GM19328 (cell line): ENCODE measurements at regions not wholly inside any gene's neighbourhood (a gene's known extent, or its start where the extent isn't known, plus 50 kb on each side); places are given as distances from the start of the nearest gene placed in this dataset.

ENCODE experiments used
- ATAC-seq: cut with Tn5 transposase; IDR thresholded peaks from one replicate; pipeline ENCODE4 v1.9.1; 2021; ENCODE audit warnings: mild to moderate bottlenecking, moderate library complexity; ENCODE audit not compliant: unreplicated experiment

- ATAC-seq = no peak
Measured at GRCh38 chr3:152051501-152052404, 178.3 kb downstream of the SUCNR1 start.

DNA sequence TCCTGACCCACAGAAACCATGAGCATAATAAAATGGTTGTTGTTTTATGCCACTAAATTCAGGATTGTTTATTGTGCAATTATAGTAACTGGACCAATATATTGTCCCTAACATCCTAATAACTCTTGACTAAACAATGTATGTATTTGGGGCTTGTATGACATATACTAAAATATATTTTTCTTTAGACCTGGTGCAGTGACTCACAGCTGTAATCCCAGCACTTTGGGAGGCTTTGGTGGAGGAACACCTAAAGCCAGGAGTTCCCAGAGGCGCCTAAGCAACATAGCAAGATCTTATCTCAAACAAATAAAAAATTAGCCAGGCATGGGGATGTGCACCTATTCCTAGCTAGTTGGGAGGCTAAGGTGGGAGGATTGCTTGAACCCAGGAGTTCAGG lies 180.4 kb downstream of the SUCNR1 start:
- no peak for ATAC-seq

DNA sequence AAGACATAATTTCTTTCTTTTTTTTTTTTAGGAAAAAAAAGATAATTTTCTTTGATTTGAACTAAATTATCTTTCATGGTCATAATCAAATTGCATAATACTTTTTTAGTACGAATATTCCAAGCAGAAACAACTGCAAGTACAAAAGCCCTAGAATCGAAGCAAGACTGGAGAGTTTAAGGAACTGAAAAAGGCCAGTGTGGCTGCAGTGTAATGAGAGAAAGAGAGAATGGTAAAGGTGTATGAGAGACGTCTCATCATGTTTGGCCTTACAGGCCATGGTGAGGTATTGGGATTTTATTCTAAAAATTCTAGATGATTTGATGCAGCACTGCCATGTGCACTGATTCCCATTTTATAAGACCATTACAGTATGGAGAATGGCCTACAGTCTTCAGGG lies 180.9 kb downstream of the SUCNR1 start:
- ATAC-seq = no peak

GRCh38 chr3:152056073-152056472 lies 182.6 kb downstream of the SUCNR1 start:
- no peak for ATAC-seq

DNA sequence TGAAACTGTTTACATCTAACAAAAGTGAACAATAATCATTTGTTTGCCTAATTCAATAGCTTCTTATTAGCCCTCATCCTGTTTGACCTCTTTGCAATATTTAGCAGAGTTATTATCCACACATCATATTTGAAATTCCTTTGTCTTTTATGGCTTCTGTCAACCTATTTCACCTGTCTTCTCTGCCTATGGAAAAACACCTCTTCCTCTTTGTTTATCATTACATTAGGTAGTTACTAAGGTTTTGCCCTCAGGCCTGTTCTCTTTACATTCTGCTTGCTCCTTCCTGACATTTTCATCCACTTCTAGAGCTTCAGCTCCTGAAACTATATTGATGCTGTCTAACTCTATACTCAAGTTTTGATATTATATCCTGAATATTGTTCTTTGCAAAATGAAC lies 183.0 kb downstream of the SUCNR1 start:
- ATAC-seq = no peak

DNA sequence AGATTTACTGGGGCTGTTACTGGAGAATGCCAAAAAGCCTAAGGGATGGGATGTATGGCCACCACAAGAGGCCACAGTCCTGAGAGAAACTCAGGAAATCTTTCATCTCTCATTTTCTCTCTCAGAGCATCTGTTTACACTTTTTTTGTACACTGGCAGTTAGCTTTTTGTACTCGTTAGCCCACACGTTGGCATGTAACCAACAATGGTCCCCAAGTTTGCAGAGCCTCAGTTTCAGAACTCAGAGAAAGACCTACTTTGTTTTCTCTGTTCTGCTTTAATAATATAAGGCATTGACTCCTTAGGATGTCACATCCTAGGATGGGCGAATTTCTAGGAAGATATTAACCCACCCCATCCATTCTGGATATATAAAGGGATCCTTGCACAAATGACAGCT lies 183.5 kb downstream of the SUCNR1 start:
- ATAC-seq = no peak

- no peak for ATAC-seq
Measured at GRCh38 chr3:152058856-152059255, 185.4 kb downstream of the SUCNR1 start.

DNA sequence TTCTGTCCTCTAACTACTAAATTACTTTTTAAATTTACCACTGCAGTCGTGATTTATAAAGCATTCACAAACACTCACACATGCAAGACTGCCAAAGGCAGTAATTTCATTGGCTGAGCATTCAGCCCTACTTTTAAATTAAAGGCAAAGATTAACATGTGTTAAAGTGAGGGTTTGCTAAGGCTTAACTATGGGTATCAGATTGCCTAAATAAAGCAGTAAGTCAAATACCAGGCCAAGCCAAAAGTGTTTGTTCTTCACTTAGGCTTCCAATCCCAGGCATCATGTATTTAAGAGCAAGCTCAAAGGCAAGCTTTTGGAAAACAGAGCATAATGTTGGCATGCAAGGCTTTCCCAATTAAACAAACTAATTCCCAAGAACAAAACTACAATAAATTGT lies 187.3 kb downstream of the SUCNR1 start:
- no peak for ATAC-seq

DNA sequence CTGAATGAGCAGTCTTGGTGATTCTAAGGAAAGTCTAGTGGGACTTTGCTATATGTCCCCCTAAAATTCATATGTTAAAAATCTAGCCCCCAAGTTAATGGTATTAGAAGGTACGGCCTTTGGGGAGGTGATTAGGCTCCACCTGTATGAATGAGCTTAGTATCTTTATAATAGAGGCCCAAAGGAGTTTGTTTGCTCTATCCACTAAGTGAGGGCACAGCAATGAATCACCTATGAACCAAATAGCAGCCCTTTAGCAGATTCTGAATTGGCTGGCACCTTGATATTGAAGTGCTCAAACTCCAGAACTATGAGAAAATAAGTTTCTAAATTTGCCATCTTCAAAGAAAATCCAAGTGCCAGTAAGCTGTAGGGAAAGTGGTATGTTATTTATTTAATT lies 187.9 kb downstream of the SUCNR1 start:
- no peak for ATAC-seq

DNA sequence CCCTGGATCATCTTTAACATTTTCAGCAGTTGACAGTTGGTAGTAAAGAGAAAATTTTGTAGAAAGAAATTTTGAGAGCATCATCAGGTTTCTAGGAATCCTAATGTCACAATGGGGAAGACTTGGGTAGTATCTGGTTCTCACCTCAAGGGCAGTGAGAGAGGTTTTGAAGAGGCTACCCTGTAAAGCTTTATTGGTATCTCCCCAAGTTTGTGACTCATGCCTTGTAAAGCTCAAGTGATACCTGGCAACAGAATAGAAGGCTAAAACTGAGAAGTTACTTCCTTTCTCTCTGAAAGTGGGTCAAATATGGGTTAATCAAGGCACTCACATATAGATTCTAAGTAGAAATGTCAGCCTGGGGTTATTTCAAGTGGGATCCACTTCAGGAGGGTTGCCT lies 196.4 kb downstream of the SUCNR1 start:
- no peak for ATAC-seq

- ATAC-seq = no peak
Measured at GRCh38 chr3:152071315-152071714, 197.4 kb upstream of the MBNL1 start.

DNA sequence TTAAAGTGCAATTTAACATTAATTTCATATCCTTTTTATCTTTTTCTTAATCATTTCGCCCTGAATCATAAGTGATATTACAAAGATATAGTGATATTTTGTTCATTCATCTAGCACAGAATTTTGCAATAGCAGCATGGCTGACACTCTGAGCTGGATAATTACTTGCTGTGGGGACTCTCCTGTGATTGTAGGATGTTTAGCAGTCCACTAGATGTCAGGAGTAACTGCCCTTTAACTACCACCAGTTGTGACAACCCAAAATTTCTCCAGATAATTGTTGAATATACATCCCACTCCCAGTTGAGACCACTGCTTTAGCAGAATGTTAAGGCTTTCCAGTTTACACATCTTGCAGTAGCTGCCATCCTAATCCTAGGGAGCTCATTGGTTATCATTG lies 196.8 kb upstream of the MBNL1 start:
- no peak for ATAC-seq

GRCh38 chr3:152073267-152073666 lies 195.5 kb upstream of the MBNL1 start:
- no peak for ATAC-seq

GRCh38 chr3:152076148-152076547 lies 192.6 kb upstream of the MBNL1 start:
- no peak for ATAC-seq

- no peak for ATAC-seq
Measured at GRCh38 chr3:152079980-152080379, 188.7 kb upstream of the MBNL1 start.

- ATAC-seq = no peak
Measured at GRCh38 chr3:152083135-152083534, 185.6 kb upstream of the MBNL1 start.

GRCh38 chr3:152084441-152085158 lies 184.1 kb upstream of the MBNL1 start:
- no peak for ATAC-seq

DNA sequence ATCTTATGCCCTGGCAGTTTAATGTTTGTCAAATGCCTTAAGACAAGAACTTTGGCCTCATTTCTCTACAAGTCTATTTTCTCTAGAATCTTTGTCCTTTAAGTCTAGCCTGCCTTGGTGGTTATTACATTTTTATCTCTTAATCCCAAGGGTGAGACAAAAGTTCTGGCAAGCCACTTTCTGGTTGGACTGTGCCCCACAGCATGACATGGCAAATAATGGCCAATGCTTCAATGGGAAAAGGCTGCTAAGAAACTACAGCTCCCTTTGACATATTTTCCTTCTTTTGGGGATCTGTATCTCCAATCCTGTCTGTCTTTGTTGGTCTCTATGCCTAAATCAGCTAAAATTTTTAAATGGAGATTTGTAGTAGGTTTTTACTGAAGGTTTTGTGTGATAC lies 181.6 kb upstream of the MBNL1 start:
- ATAC-seq = no peak

DNA sequence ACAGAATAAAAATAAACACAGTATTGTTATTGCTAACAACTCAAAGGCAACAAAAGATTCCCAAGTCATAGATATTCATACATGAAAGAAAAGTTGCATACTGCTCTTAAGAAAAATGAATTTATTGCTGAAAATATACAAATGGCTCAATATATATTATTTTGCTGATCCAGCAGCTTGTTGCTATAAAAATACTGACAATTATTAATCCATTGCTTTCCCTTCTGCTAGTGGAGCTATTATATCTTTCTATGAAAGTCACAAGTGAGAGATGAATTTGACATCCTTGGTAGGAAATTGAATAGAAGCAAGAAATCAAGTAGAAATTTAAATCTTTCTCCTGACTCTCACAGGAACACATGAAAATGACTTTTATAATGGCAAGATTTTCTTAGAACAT lies 179.2 kb upstream of the MBNL1 start:
- no peak for ATAC-seq

DNA sequence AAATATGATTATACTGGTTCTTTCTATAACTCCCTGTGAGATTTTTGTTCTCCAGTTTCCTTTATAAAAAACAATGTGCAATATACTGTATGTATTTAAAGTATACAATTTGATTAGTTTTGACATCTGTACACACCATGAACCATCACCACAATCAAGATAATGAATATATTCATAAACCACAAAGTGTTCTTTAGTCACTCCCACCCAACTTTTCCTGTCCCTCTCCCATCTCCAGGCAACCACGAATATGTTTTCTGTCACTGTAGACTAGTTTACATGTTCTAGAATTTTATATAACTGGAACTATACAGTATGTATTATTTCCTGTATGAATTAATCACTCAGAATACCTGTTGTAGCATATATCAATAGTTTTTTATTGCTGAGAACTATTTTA lies 177.0 kb upstream of the MBNL1 start:
- ATAC-seq = no peak

DNA sequence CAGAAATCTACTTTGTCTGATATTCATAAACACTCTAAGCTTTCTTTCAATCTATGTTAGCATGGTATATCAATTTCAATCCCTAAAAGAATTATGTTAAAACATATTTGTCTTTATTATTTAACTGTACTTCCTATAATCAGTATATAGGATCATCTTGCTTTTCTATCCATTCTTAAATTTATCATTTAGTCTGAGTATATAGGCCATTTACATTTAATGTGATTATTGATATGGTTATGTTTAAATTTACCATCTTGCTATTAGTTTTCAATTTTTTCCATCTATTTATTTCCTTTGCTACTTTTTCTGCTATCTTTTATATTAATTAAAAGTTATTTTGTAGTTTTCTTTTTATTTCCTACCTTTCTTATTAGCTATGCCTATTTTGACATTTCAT lies 174.8 kb upstream of the MBNL1 start:
- ATAC-seq = no peak

GRCh38 chr3:152094406-152094805 lies 174.3 kb upstream of the MBNL1 start:
- no peak for ATAC-seq
